ENCODE measurements at regions not wholly inside any gene's neighbourhood (a gene's known extent, or its start where the extent isn't known, plus 50 kb on each side); places are given as distances from the start of the nearest gene placed in this dataset.

GRCh38 chr10:105682911-105683310 is 1041.8 kb downstream of the SORCS3 start:
- no peak for TF ChIP-seq CTCF (IDR thresholded peaks at IDR 0.05; ENCODE audit: control insufficient read depth, extremely low read depth, insufficient read depth)
- H3K4me3 ChIP-seq (ENCODE audit: low read depth, low read length) = no peak overlapping the region
- no peak for DNase-seq (ENCODE audit: low read depth)

GRCh38 chr10:105681051-105681450 is 1040.0 kb downstream of the SORCS3 start:
- no peak overlapping the region for H3K4me3 ChIP-seq (ENCODE audit: low read depth, low read length)
- DNase-seq (ENCODE audit: low read depth) = no peak
- no peak for TF ChIP-seq CTCF (IDR thresholded peaks at IDR 0.05; ENCODE audit: control insufficient read depth, extremely low read depth, insufficient read depth)

- DNase-seq (ENCODE audit: low read depth) = no peak
- no peak for TF ChIP-seq CTCF (IDR thresholded peaks at IDR 0.05; ENCODE audit: control insufficient read depth, extremely low read depth, insufficient read depth)
- H3K4me3 ChIP-seq (ENCODE audit: low read depth, low read length) = no peak overlapping the region
Observed at GRCh38 chr10:105679781-105680180, 1038.7 kb downstream of the SORCS3 start.

GRCh38 chr10:105675333-105675732 is 1034.2 kb downstream of the SORCS3 start:
- H3K4me3 ChIP-seq (ENCODE audit: low read depth, low read length) = no peak overlapping the region
- TF ChIP-seq CTCF (IDR thresholded peaks at IDR 0.05; ENCODE audit: control insufficient read depth, extremely low read depth, insufficient read depth) = no peak
- DNase-seq (ENCODE audit: low read depth) = no peak

GRCh38 chr10:105674448-105674847 is 1033.4 kb downstream of the SORCS3 start:
- no peak for DNase-seq (ENCODE audit: low read depth)
- no peak for TF ChIP-seq CTCF (IDR thresholded peaks at IDR 0.05; ENCODE audit: control insufficient read depth, extremely low read depth, insufficient read depth)
- H3K4me3 ChIP-seq (ENCODE audit: low read depth, low read length) = no peak overlapping the region

- no peak for DNase-seq (ENCODE audit: low read depth)
- no peak for TF ChIP-seq CTCF (IDR thresholded peaks at IDR 0.05; ENCODE audit: control insufficient read depth, extremely low read depth, insufficient read depth)
- H3K4me3 ChIP-seq (ENCODE audit: low read depth, low read length) = no peak overlapping the region
Observed at GRCh38 chr10:105658696-105659095, 1017.6 kb downstream of the SORCS3 start.

- H3K4me3 ChIP-seq (ENCODE audit: low read depth, low read length) = no peak overlapping the region
- no peak for DNase-seq (ENCODE audit: low read depth)
- no peak for TF ChIP-seq CTCF (IDR thresholded peaks at IDR 0.05; ENCODE audit: control insufficient read depth, extremely low read depth, insufficient read depth)
Observed at GRCh38 chr10:105656856-105657255, 1015.8 kb downstream of the SORCS3 start.

Data from LNCaP clone FGC (cell line).